ENCODE measurements at regions not wholly inside any gene's neighbourhood (a gene's known extent, or its start where the extent isn't known, plus 50 kb on each side); places are given as distances from the start of the nearest gene placed in this dataset.

- no peak for TF ChIP-seq CTCF (conservative IDR thresholded peaks at IDR 0.05 in 1 of 2, IDR thresholded peaks at IDR 0.05 in 1 of 2; ENCODE audit: extremely low read depth in 1 of 2, insufficient read depth in 1 of 2, low read depth in 1 of 2, low read length in 2 of 2)
- TF ChIP-seq EZH2 (IDR thresholded peaks at IDR 0.05; ENCODE audit: borderline replicate concordance, low read length), result no peak
Measured at GRCh38 chr13:109368230-109368629, 418.2 kb downstream of the IRS2 start.

All from mammary epithelial cell (primary cell).